HG02588 (cell line): ENCODE measurements at regions not wholly inside any gene's neighbourhood (a gene's known extent, or its start where the extent isn't known, plus 50 kb on each side); places are given as distances from the start of the nearest gene placed in this dataset.

ENCODE experiments used
- ATAC-seq: cut with Tn5 transposase; IDR thresholded peaks from one replicate; pipeline ENCODE4 v1.9.1; 2021; ENCODE audit warnings: mild to moderate bottlenecking, moderate library complexity; ENCODE audit not compliant: unreplicated experiment

DNA sequence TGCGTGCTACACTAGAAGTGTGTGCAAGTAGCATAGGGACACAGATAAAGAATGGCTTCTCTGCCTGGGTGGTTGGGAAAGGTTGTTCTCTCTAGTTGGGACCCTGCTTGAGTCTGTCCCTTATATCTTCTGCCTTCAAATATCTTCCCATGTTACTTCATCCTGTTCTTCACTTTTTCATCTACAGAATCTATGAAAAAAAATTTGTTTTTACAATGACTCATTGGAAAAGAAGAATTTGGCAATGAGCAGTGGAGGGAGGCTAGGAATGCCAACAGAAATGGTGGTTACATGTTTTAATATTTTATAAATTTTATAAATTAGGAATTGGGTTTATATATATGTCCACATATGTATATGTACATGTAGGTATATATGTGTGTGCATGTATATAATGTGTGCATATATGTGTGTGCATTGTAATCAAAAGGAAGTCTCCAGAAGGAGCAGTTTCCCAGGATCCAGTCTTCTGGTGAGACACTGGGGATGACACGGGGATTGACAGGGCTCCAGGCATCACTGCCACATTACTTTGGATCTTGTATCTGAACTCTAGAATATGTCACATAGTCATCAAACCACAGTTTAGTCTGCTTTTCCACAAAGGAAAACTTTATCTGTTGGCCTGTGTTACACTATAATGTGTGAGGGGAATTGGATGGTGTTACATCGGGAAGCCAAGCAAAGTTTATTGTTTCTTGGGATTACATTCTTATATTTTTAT, 75.3 kb upstream of the RIPOR2 start:
- ATAC-seq, result no peak

DNA sequence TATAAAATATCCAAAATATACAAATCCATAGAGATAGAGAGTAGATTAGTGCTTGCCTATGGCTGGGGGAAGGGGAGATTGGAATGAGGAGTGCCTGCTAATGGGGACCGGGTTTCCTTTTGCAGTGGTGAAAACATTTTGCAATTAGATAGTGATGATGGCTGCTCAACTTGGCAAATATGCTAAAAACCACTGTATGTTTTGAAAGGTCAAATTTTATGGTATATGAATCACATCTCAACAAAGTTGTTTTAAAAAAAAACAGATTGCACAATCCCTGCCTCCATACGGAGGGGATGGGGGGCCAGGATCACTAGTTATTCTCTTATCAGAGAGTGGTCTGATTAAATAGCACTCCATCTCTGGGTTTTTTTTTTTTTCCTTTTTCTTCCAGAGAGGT, 76.9 kb upstream of the RIPOR2 start:
- no peak for ATAC-seq

GRCh38 chr6:25013246-25013645, 77.5 kb upstream of the RIPOR2 start:
- ATAC-seq, result no peak

DNA sequence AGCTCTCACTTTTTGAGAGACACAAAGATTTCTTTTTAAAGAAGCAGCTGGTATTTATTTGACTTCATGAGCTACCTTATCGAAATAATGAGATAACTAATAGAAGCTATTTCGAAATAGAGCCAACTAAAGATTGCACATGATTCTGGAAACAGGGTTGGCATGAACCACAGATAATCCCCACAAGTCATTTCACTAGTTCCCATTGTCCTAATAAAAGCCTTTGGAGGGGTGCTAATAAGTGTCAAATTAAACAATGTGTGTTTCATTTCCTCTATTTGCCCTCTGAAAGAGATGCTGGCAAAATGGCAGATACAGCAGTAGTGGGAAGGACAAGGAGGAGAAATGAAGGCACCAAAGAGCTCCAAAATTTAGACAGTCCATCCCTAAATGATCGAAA, 78.6 kb upstream of the RIPOR2 start:
- no peak for ATAC-seq

GRCh38 chr6:25014791-25015560, 79.2 kb upstream of the RIPOR2 start:
- ATAC-seq, result no peak

DNA sequence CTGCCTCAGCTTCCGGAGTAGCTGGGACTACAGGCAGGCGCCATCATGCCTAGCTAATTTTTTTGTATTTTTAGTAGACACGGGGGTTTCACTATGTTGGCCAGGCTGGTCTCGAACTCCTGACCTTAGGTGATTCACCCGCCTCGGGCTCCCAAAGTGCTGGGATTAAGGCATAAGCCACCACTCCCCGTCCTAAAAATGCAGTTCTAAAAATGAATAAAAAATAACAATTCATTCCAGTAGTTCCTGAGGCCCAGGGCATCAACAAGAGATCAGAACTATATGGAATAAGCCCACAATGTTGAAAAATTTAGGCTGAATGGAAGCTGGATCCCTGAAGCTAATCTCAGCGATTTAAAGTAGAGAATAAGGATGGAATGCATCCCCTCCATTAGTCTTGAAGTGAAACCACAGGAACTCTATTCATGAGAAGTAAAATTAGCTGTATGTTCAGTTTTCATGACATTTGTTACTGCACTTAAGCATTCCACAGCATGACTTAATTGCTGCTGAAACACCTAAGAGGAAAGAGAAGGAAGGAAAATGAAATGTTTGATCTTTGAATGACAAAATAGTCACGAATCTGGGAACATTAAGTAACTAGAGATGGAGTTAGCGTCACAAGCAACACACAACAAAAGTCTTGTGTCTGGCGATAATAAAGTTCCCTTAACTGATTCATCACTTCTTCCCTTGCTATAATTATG, 80.4 kb upstream of the RIPOR2 start:
- ATAC-seq, result no peak

DNA sequence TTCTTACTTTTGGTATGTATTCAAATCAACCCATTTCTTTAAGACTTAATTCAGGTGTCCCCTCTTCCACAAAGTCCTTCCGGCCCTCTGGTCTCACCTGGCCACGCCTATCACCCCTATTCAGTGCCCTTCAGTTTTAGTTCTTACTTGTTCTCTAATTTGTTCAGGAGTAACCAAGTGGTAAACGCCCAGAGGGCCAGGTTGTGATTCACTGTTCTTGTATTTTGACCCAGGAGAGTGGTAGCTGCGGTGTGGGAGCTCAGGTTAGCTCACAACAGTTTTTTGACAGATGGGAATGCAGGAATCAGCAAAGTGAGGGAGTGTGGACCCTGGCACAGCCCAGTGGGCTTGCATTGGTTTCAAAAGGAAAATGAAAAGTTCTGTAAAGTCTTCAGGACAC, 81.7 kb upstream of the RIPOR2 start:
- ATAC-seq, result no peak

- ATAC-seq, result peak; percentile 84
These were observed 82.3 kb upstream of the RIPOR2 start for GRCh38 chr6:25017932-25018567.

DNA sequence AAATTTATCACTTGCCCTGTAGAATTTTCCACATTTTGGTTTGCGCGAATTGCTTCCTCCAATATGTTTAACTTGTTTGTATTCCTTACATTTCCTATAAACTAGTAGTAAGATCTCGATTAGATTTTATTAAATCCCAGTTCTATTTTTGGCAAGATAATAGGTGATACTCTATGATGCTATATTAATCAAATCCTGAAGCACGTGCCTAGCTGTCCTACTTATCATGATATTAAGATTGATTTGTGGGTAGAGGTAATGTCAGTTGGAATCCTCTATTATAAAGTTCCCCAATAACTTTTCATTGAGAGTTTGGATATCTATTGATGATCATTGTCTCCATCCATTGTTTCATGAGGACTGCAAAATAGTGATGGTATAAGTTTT, 82.8 kb upstream of the RIPOR2 start:
- no peak for ATAC-seq

- no peak for ATAC-seq
These were observed 86.4 kb upstream of the RIPOR2 start for GRCh38 chr6:25022140-25022553.

DNA sequence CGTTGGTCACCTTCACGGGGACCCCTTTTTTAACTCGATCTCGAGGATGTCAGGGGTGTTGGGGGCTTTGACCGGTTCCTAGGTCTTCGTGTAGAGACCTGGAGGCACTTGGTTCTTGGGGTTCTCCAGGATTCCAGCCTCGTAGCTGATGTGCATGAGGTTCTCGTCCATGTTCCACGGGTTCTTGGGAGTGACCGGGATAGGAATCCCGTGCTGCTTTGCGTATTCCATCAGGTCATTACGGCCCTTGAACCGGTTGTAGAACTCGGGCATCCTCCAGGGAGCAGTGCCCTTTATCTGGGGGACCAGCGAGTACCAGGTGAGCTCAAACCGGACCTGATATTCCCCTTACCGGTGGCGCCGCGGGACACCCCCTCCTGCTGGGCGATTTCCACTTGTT, 88.0 kb upstream of the RIPOR2 start:
- no peak for ATAC-seq

DNA sequence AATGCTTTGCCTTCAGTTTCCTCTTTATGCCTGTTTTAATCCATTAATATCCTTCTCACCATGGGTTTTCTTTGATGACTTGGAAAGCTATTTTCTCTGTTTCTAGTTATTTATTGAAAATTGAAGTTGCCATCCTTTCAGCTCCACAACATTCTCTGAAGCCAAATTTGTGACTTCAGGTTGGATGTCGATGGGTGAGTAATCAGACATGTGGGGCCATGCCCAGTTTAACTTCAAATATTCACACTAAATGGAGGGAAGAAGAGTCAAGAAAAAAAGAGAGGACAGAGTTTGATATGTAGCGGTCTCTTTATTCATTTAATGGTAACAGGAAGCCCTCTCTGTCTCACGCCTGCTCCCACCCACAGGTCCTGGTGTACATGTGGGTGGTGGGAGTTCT, 89.1 kb upstream of the RIPOR2 start:
- no peak for ATAC-seq

- ATAC-seq, result no peak
These were observed 89.6 kb upstream of the RIPOR2 start for GRCh38 chr6:25025248-25025918.

DNA sequence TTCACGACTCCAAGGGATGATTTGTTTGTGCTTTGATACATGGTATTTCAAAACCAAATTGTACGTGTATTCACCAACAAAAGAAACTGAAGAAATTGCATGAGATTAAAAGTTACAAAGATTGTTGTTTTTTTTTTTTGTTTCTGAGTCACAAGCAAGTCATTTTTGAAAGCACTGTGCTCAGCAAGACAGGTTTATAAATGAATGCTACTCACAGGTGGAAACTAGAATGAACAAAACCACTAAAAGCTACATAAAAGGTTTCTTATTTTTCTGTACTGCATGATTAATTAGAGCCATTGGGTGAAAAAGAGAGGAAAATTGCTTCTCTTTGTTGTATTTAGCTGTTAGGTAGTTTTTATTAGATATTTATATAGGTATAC, 90.2 kb upstream of the RIPOR2 start:
- ATAC-seq, result no peak

- ATAC-seq, result no peak
These were observed 91.0 kb upstream of the RIPOR2 start for GRCh38 chr6:25026723-25027122.

GRCh38 chr6:25027221-25027916, 91.6 kb upstream of the RIPOR2 start:
- peak; percentile 98 for ATAC-seq

GRCh38 chr6:25028328-25028727, 92.6 kb upstream of the RIPOR2 start:
- no peak for ATAC-seq

- ATAC-seq, result no peak
These were observed 97.2 kb upstream of the RIPOR2 start for GRCh38 chr6:25032934-25033333.

- ATAC-seq, result no peak
These were observed 98.7 kb upstream of the RIPOR2 start for GRCh38 chr6:25034431-25034921.

GRCh38 chr6:25035174-25035511, 99.4 kb upstream of the RIPOR2 start:
- ATAC-seq, result no peak
